Type B pancreatic cell (in vitro differentiated cells): ENCODE measurements at regions not wholly inside any gene's neighbourhood (a gene's known extent, or its start where the extent isn't known, plus 50 kb on each side); places are given as distances from the start of the nearest gene placed in this dataset.

Experiments used
- DNase-seq: peaks from one replicate; pipeline ENCODE4 v3.0.0; 2021; ENCODE audit warnings: mixed read lengths; ENCODE audit not compliant: unreplicated experiment; ENCODE audit errors: extremely low spot score
- H3K27ac Mint-ChIP-seq: 2 replicates; pipeline ENCODE4 v1.8.0; 2021; ENCODE audit warnings: mild to moderate bottlenecking, mixed read lengths
- H3K27me3 Mint-ChIP-seq: 2 replicates; pipeline ENCODE4 v1.8.0; 2021; ENCODE audit warnings: mixed read lengths
- H3K36me3 Mint-ChIP-seq: 2 replicates; pipeline ENCODE4 v1.8.0; 2021; ENCODE audit warnings: mixed read lengths
- H3K4me1 Mint-ChIP-seq: one replicate; pipeline ENCODE4 v1.8.0; 2021; ENCODE audit warnings: mixed read lengths; ENCODE audit not compliant: unreplicated experiment
- H3K4me3 Mint-ChIP-seq: 2 replicates; pipeline ENCODE4 v1.8.0; 2021; ENCODE audit warnings: mild to moderate bottlenecking, mixed read lengths
- H3K9me3 Mint-ChIP-seq: 2 replicates; pipeline ENCODE4 v1.8.0; 2021; ENCODE audit warnings: mixed read lengths
- CTCF ChIP-seq: fragments of 200-600 bp; sonication (generic); conservative IDR thresholded peaks from 2 replicates; pipeline ENCODE4 v1.5.0; 2021; ENCODE audit warnings: antibody characterized with exemption, mild to moderate bottlenecking

GRCh38 chr1:96191165-96191564 is 530.4 kb upstream of the PTBP2 start:
- no peaks in the 10 kb centered on the region for H3K27me3 Mint-ChIP-seq
- TF ChIP-seq CTCF, result no peak
- no peak for DNase-seq
- H3K27ac Mint-ChIP-seq, result no peak overlapping the region
- no peaks in the 10 kb centered on the region for H3K4me1 Mint-ChIP-seq
- peaks cover 7% of the 10 kb centered on the region for H3K9me3 Mint-ChIP-seq
- no peak overlapping the region for H3K4me3 Mint-ChIP-seq
- H3K36me3 Mint-ChIP-seq, result no peaks in the 10 kb centered on the region

DNA sequence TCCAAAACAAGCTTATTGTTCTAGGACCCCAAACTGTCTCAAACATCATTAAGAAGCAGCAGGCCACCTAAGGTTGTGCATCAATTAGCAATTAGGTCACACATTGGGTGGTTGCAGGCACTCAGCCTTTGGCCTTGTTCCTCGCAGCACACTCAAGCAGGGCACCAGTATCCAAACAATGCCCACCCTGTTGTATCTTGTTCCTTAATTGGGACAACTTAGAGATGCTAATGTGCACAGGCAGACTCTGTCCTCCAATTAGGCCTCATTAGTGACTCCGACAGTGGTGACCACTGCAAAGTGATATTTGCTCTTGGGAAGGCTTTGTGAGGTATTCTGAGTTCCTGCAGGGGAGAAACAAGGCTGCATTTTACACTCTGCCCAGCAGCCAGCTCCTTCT is 515.1 kb upstream of the PTBP2 start:
- Mint-ChIP-seq H3K4me3 (no peak overlapping the region), H3K27me3 (no peaks in the 10 kb centered on the region), H3K36me3 (no peaks in the 10 kb centered on the region), H3K4me1 (no peaks in the 10 kb centered on the region), H3K27ac (no peak overlapping the region), H3K9me3 (no peaks in the 10 kb centered on the region)
- no peak for DNase-seq
- TF ChIP-seq CTCF, result no peak

DNA sequence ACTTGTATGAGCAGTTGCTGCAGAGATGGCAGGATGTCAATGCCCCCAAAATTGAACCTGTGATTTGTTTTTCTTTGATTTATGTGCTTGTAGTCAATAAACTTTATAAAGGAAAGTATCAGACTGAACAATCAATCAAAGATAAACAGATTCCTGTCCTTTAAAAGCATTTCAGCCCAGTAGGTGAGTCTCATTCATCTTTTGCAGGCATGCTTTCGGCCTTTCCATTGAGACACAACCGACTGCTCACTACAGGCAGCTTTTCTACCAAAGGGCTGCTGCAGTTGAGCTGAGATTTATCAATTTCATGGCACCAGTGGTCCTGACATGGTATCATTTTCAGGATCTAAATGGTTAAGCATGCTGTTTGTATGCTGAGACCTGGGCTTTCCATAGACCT is 513.6 kb upstream of the PTBP2 start:
- no peaks in the 10 kb centered on the region for H3K9me3 Mint-ChIP-seq
- no peak for DNase-seq
- no peak overlapping the region for H3K27ac Mint-ChIP-seq
- no peaks in the 10 kb centered on the region for H3K36me3 Mint-ChIP-seq
- no peaks in the 10 kb centered on the region for H3K4me1 Mint-ChIP-seq
- H3K4me3 Mint-ChIP-seq, result no peak overlapping the region
- TF ChIP-seq CTCF, result no peak
- no peaks in the 10 kb centered on the region for H3K27me3 Mint-ChIP-seq

DNA sequence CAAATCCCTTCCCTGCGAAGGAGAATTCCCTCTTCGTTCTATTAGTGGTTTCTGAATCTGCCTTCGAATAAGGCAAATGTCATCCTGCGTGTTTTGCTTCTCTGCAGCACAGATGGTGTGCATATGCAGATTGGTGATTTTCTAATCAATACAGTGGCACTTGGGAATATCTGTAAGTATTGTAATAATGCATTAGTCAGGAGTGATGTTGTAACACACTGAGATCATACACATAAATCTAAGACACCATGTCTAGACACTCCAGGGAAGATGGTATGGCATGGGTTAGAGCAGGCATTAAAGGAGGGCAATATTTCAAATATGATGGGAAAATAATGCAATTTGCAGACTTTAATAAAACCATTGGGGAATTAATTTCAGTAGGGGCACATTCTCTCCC is 513.2 kb upstream of the PTBP2 start:
- no peaks in the 10 kb centered on the region for H3K9me3 Mint-ChIP-seq

GRCh38 chr1:96210054-96210453 is 511.5 kb upstream of the PTBP2 start:
- Mint-ChIP-seq H3K27ac (no peak overlapping the region), H3K27me3 (no peaks in the 10 kb centered on the region), H3K4me1 (no peaks in the 10 kb centered on the region), H3K9me3 (no peaks in the 10 kb centered on the region), H3K4me3 (no peak overlapping the region), H3K36me3 (no peaks in the 10 kb centered on the region)
- DNase-seq, result no peak
- TF ChIP-seq CTCF, result no peak

More for the DNA sequence above, 513.2 kb upstream of the PTBP2 start:
- H3K36me3 Mint-ChIP-seq, result no peaks in the 10 kb centered on the region
- DNase-seq, result no peak
- H3K4me3 Mint-ChIP-seq, result no peak overlapping the region
- no peak overlapping the region for H3K27ac Mint-ChIP-seq
- TF ChIP-seq CTCF, result no peak
- H3K4me1 Mint-ChIP-seq, result no peaks in the 10 kb centered on the region
- no peaks in the 10 kb centered on the region for H3K27me3 Mint-ChIP-seq

DNA sequence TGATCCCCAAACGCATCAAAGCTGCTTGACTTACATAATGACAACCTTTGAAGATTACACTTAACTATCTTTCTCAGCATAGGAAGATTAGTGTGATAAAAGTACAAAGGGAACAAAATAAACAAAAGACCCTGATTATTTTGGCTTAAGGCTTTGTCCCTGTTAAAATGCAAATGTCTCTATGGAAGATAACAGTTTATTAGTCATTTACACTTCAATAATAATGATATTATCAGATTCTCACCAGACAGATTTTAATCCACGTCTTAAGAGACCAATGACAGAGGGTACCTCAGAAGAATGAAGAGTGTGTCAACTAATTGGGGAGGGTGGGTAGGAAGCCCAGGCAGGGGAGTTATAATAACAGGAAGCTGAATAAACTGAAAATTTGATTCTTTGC is 510.4 kb upstream of the PTBP2 start:
- no peaks in the 10 kb centered on the region for H3K36me3 Mint-ChIP-seq
- H3K4me3 Mint-ChIP-seq, result no peak overlapping the region
- TF ChIP-seq CTCF, result no peak
- H3K27ac Mint-ChIP-seq, result no peak overlapping the region
- no peaks in the 10 kb centered on the region for H3K4me1 Mint-ChIP-seq
- H3K27me3 Mint-ChIP-seq, result no peaks in the 10 kb centered on the region
- H3K9me3 Mint-ChIP-seq, result no peaks in the 10 kb centered on the region
- no peak for DNase-seq
